GM19193 (cell line): ENCODE measurements at regions not wholly inside any gene's neighbourhood (a gene's known extent, or its start where the extent isn't known, plus 50 kb on each side); places are given as distances from the start of the nearest gene placed in this dataset.

ENCODE experiments used
- POLR2A ChIP-seq: IDR thresholded peaks from 4 replicates; pipeline ENCODE4 v1.6.1; 2011; ENCODE audit not compliant: insufficient read depth, insufficient read length; ENCODE audit errors: extremely low read depth

GRCh38 chr16:87100306-87101058 lies 216.7 kb downstream of the C16orf95 start:
- TF ChIP-seq POLR2A = no peak

GRCh38 chr16:87101903-87102302 lies 215.3 kb downstream of the C16orf95 start:
- TF ChIP-seq POLR2A = no peak

GRCh38 chr16:87107201-87107600 lies 210.0 kb downstream of the C16orf95 start:
- no peak for TF ChIP-seq POLR2A

GRCh38 chr16:87108278-87108677 lies 208.9 kb downstream of the C16orf95 start:
- TF ChIP-seq POLR2A = no peak

- TF ChIP-seq POLR2A = no peak
Observed at GRCh38 chr16:87108941-87109340, 208.3 kb downstream of the C16orf95 start.

- no peak for TF ChIP-seq POLR2A
Observed at GRCh38 chr16:87114832-87115231, 202.4 kb downstream of the C16orf95 start.

- no peak for TF ChIP-seq POLR2A
Observed at GRCh38 chr16:87115646-87116045, 201.5 kb downstream of the C16orf95 start.

GRCh38 chr16:87117936-87118335 lies 199.3 kb downstream of the C16orf95 start:
- no peak for TF ChIP-seq POLR2A

GRCh38 chr16:87119168-87119567 lies 198.0 kb downstream of the C16orf95 start:
- no peak for TF ChIP-seq POLR2A

- TF ChIP-seq POLR2A = no peak
Observed at GRCh38 chr16:87119748-87120147, 197.4 kb downstream of the C16orf95 start.

- no peak for TF ChIP-seq POLR2A
Observed at GRCh38 chr16:87121816-87122215, 195.4 kb downstream of the C16orf95 start.

GRCh38 chr16:87123356-87124001 lies 193.7 kb downstream of the C16orf95 start:
- TF ChIP-seq POLR2A = no peak

- TF ChIP-seq POLR2A = no peak
Observed at GRCh38 chr16:87125206-87126155, 191.7 kb downstream of the C16orf95 start.

- no peak for TF ChIP-seq POLR2A
Observed at GRCh38 chr16:87126403-87127025, 190.7 kb downstream of the C16orf95 start.
